SU-DHL-6 (cell line): ENCODE measurements at regions not wholly inside any gene's neighbourhood (a gene's known extent, or its start where the extent isn't known, plus 50 kb on each side); places are given as distances from the start of the nearest gene placed in this dataset.

Source experiments
- H2AFZ ChIP-seq: fragments of 200-600 bp; sonication (generic); 2 replicates; pipeline ENCODE4 v1.6.1; 2014; ENCODE audit warnings: low read depth, mild to moderate bottlenecking, moderate library complexity, mixed read lengths, antibody characterized with exemption, low read length; ENCODE audit not compliant: severe bottlenecking
- H3F3A ChIP-seq: fragments of 200-600 bp; shearing (Covaris generic); 2 replicates; pipeline ENCODE4 v1.6.0; 2016; ENCODE audit warnings: antibody characterized with exemption, mild to moderate bottlenecking; ENCODE audit not compliant: insufficient read depth
- H3K27ac ChIP-seq: fragments of 200-600 bp; sonication (generic); 2 replicates; pipeline ENCODE4 v1.5.1; 2016; ENCODE audit warnings: low read depth, mild to moderate bottlenecking, low read length, moderate library complexity, mixed read lengths
- H3K27me3 ChIP-seq: fragments of 200-600 bp; sonication (generic), shearing (Covaris generic); 2 replicates; pipeline ENCODE4 v1.6.0; 2014; ENCODE audit warnings: mild to moderate bottlenecking, low read length
- H3K36me3 ChIP-seq: fragments of 200-600 bp; sonication (generic); 2 replicates; pipeline ENCODE4 v1.6.1; 2014; ENCODE audit warnings: mild to moderate bottlenecking, low read length, mixed read lengths
- H3K4me2 ChIP-seq: fragments of 300-600, 200-600 bp; shearing (Covaris generic), sonication (generic); 2 replicates; pipeline ENCODE4 v1.6.0; 2014; ENCODE audit warnings: low read length, low read depth, mild to moderate bottlenecking; ENCODE audit not compliant: poor library complexity, severe bottlenecking
- H3K4me3 ChIP-seq: fragments of 200-600 bp; sonication (generic); 2 replicates; pipeline ENCODE4 v1.5.1; 2014; ENCODE audit warnings: antibody characterized with exemption, low read length, mild to moderate bottlenecking, mixed read lengths; ENCODE audit not compliant: insufficient read depth, poor library complexity, severe bottlenecking
- H3K79me2 ChIP-seq: fragments of 200-600 bp; sonication (generic); 2 replicates; pipeline ENCODE4 v1.6.1; 2014; ENCODE audit warnings: mild to moderate bottlenecking, low read length, moderate library complexity; ENCODE audit not compliant: insufficient read depth
- H3K9ac ChIP-seq: fragments of 200-600 bp; sonication (generic); 2 replicates; pipeline ENCODE4 v1.7.0; 2014; ENCODE audit warnings: mild to moderate bottlenecking, low read length
- H3K9me2 ChIP-seq: fragments of 200-600 bp; sonication (generic); replicated peaks from 2 replicates; pipeline ENCODE4 v1.6.1; 2014; ENCODE audit warnings: low read length; ENCODE audit not compliant: insufficient read depth
- H3K9me3 ChIP-seq: fragments of 200-600 bp; sonication (generic); 2 replicates; pipeline ENCODE4 v1.6.1; 2014; ENCODE audit warnings: low read length, mixed read lengths; ENCODE audit not compliant: insufficient read depth
- H4K20me1 ChIP-seq: fragments of 200-600 bp; sonication (generic); 2 replicates; pipeline ENCODE4 v1.6.1; 2014; ENCODE audit warnings: low read depth, mild to moderate bottlenecking, antibody characterized with exemption, low read length, moderate library complexity, mixed read lengths
- CTCF ChIP-seq: fragments of 200-600 bp; sonication (generic); IDR thresholded peaks from one replicate; pipeline ENCODE4 v1.5.1; 2017; ENCODE audit warnings: antibody characterized with exemption, mild to moderate bottlenecking, low read length, moderate library complexity; ENCODE audit not compliant: insufficient read depth, poor library complexity, severe bottlenecking
- EZH2phosphoT487 ChIP-seq: fragments of 200-600 bp; sonication (generic), shearing (Covaris generic); conservative IDR thresholded peaks from 2 replicates; pipeline ENCODE4 v1.6.1; 2018; ENCODE audit warnings: mild to moderate bottlenecking, antibody characterized with exemption, low read length, moderate library complexity, mixed read lengths

GRCh38 chr14:43877351-43877960 lies 629.6 kb downstream of the FSCB start:
- Histone ChIP-seq H3K79me2 (no peaks in the 10 kb centered on the region), H3K4me2 (no peak overlapping the region), H3F3A (no peaks in the 10 kb centered on the region), H3K4me3 (no peak overlapping the region), H4K20me1 (no peaks in the 10 kb centered on the region), H3K36me3 (no peaks in the 10 kb centered on the region), H3K9me3 (no peaks in the 10 kb centered on the region), H3K27me3 (no peaks in the 10 kb centered on the region), H2AFZ (peak overlapping the region; percentile 23), H3K9me2 (no peaks in the 10 kb centered on the region), H3K9ac (no peak overlapping the region), H3K27ac (no peak overlapping the region)
- no peak for TF ChIP-seq CTCF
- TF ChIP-seq EZH2phosphoT487 = no peak

- Histone ChIP-seq H3K27me3 (no peaks in the 10 kb centered on the region), H3K36me3 (no peaks in the 10 kb centered on the region), H3K79me2 (no peaks in the 10 kb centered on the region), H3K9ac (no peak overlapping the region), H3K9me3 (no peaks in the 10 kb centered on the region), H3F3A (no peaks in the 10 kb centered on the region), H3K4me3 (no peak overlapping the region), H3K27ac (no peak overlapping the region), H2AFZ (peak overlapping the region; percentile 22), H3K4me2 (no peak overlapping the region), H4K20me1 (no peaks in the 10 kb centered on the region), H3K9me2 (no peaks in the 10 kb centered on the region)
- TF ChIP-seq CTCF (no peak), EZH2phosphoT487 (no peak)
Measured at GRCh38 chr14:43872752-43873655, 634.1 kb downstream of the FSCB start.

- TF ChIP-seq CTCF = no peak
- TF ChIP-seq EZH2phosphoT487 = no peak
- Histone ChIP-seq H3K27ac (no peak overlapping the region), H3K9me2 (no peaks in the 10 kb centered on the region), H3K4me2 (no peak overlapping the region), H3K79me2 (no peaks in the 10 kb centered on the region), H3K9me3 (no peaks in the 10 kb centered on the region), H3F3A (no peaks in the 10 kb centered on the region), H2AFZ (peak overlapping the region; percentile 22), H3K36me3 (no peaks in the 10 kb centered on the region), H3K9ac (no peak overlapping the region), H3K4me3 (no peak overlapping the region), H4K20me1 (no peaks in the 10 kb centered on the region), H3K27me3 (no peaks in the 10 kb centered on the region)
Measured at GRCh38 chr14:43872222-43872621, 634.9 kb downstream of the FSCB start.
